ENCODE measurements at regions not wholly inside any gene's neighbourhood (a gene's known extent, or its start where the extent isn't known, plus 50 kb on each side); places are given as distances from the start of the nearest gene placed in this dataset.
"Not testable (repeated sequence)": the region's sequence is repeated elsewhere in the genome, so short reads cannot be mapped to it uniquely, and the experiment has no call there.

- DNase-seq (ENCODE audit: low read depth, low spot score) = no peak
Observed at GRCh38 chr11:22458161-22458560, 120.0 kb downstream of the SLC17A6 start.

GRCh38 chr11:22456993-22457762 is 119.0 kb downstream of the SLC17A6 start:
- no peak overlapping the region for H3K4me3 ChIP-seq (ENCODE audit: low read length)
- DNase-seq (ENCODE audit: low read depth, low spot score) = no peak

More at GRCh38 chr11:22458161-22458560, 120.0 kb downstream of the SLC17A6 start:
- no peak overlapping the region for H3K4me3 ChIP-seq (ENCODE audit: low read length)

- H3K4me3 ChIP-seq (ENCODE audit: low read length) = no peak overlapping the region
- no peak for DNase-seq (ENCODE audit: low read depth, low spot score)
Observed at GRCh38 chr11:22454461-22455090, 116.4 kb downstream of the SLC17A6 start.

GRCh38 chr11:22449441-22449840 is 111.3 kb downstream of the SLC17A6 start:
- DNase-seq (ENCODE audit: low read depth, low spot score) = no peak
- H3K4me3 ChIP-seq (ENCODE audit: low read length) = no peak overlapping the region

- no peak for DNase-seq (ENCODE audit: low read depth, low spot score)
- H3K4me3 ChIP-seq (ENCODE audit: low read length) = no peak overlapping the region
Observed at GRCh38 chr11:22444076-22444475, 105.9 kb downstream of the SLC17A6 start.

- no peak for DNase-seq (ENCODE audit: low read depth, low spot score)
- H3K4me3 ChIP-seq (ENCODE audit: low read length) = no peak overlapping the region
Observed at GRCh38 chr11:22441831-22442230, 103.7 kb downstream of the SLC17A6 start.

- not testable (repeated sequence) for H3K4me3 ChIP-seq (ENCODE audit: low read length); DNase-seq (ENCODE audit: low read depth, low spot score)
Observed at GRCh38 chr11:22435582-22435981, 97.4 kb downstream of the SLC17A6 start.

- H3K4me3 ChIP-seq (ENCODE audit: low read length) = no peak overlapping the region
Observed at GRCh38 chr11:22433517-22433916, 95.3 kb downstream of the SLC17A6 start.

GRCh38 chr11:22433094-22433455 is 94.9 kb downstream of the SLC17A6 start:
- no peak for DNase-seq (ENCODE audit: low read depth, low spot score)
- no peak overlapping the region for H3K4me3 ChIP-seq (ENCODE audit: low read length)

More at GRCh38 chr11:22433517-22433916, 95.3 kb downstream of the SLC17A6 start:
- DNase-seq (ENCODE audit: low read depth, low spot score) = no peak

- DNase-seq (ENCODE audit: low read depth, low spot score) = no peak
- H3K4me3 ChIP-seq (ENCODE audit: low read length) = no peak overlapping the region
Observed at GRCh38 chr11:22432291-22433093, 94.3 kb downstream of the SLC17A6 start.

- DNase-seq (ENCODE audit: low read depth, low spot score) = no peak
- no peak overlapping the region for H3K4me3 ChIP-seq (ENCODE audit: low read length)
Observed at GRCh38 chr11:22431106-22431505, 92.9 kb downstream of the SLC17A6 start.

- no peak overlapping the region for H3K4me3 ChIP-seq (ENCODE audit: low read length)
- no peak for DNase-seq (ENCODE audit: low read depth, low spot score)
Observed at GRCh38 chr11:22430639-22431038, 92.5 kb downstream of the SLC17A6 start.

- no peak for DNase-seq (ENCODE audit: low read depth, low spot score)
- H3K4me3 ChIP-seq (ENCODE audit: low read length) = no peak overlapping the region
Observed at GRCh38 chr11:22430141-22430541, 92.0 kb downstream of the SLC17A6 start.

Data from Jurkat, Clone E6-1 (cell line).